Astrocyte of the spinal cord (primary cell): ENCODE measurements at regions not wholly inside any gene's neighbourhood (a gene's known extent, or its start where the extent isn't known, plus 50 kb on each side); places are given as distances from the start of the nearest gene placed in this dataset.
A peak's percentile ranks its signal among the peaks of the same experiment; 100 is the strongest.

Experiments used
- DNase-seq: peaks from one replicate; pipeline ENCODE4 v3.0.0; 2011; ENCODE audit warnings: low read depth, low spot score
- H3K4me3 ChIP-seq: 2 replicates; pipeline ENCODE4 v1.5.1; 2011; ENCODE audit warnings: low read depth, mild to moderate bottlenecking, low read length, moderate library complexity
- CTCF ChIP-seq: IDR thresholded peaks from 2 replicates; pipeline ENCODE4 v1.5.1; 2012; ENCODE audit warnings: low read depth, mild to moderate bottlenecking, low read length, inconsistent platforms
- in situ Hi-C: cut with HindIII; loops from 2 replicates; pipeline ENCODE4 v1.10.0; 2017; ENCODE audit warnings: low sequenced_read_pairs

GRCh38 chr3:154762486-154762885 is 317.6 kb upstream of the MME start:
- DNase-seq = no peak
- no peak overlapping the region for H3K4me3 ChIP-seq
- no peak for TF ChIP-seq CTCF
- in situ Hi-C loops = no loop called here

- TF ChIP-seq CTCF = no peak
- DNase-seq = no peak
- in situ Hi-C loops = no loop called here
- no peak overlapping the region for H3K4me3 ChIP-seq
Measured at GRCh38 chr3:154759966-154760365, 320.2 kb upstream of the MME start.

- peak; percentile 32 for TF ChIP-seq CTCF
- DNase-seq = peak; percentile 65
- in situ Hi-C loops = no loop called here
- no peak overlapping the region for H3K4me3 ChIP-seq
Measured at GRCh38 chr3:154758109-154758868, 321.8 kb upstream of the MME start.

- in situ Hi-C loops = no loop called here
- no peak overlapping the region for H3K4me3 ChIP-seq
- DNase-seq = no peak
- TF ChIP-seq CTCF = no peak
Measured at GRCh38 chr3:154753101-154753500, 323.1 kb upstream of the GPR149 start.

- no peak overlapping the region for H3K4me3 ChIP-seq
- DNase-seq = no peak
- no peak for TF ChIP-seq CTCF
- in situ Hi-C loops = no loop called here
Measured at GRCh38 chr3:154749514-154749913, 319.5 kb upstream of the GPR149 start.

GRCh38 chr3:154745929-154746328 is 315.9 kb upstream of the GPR149 start:
- DNase-seq = no peak
- H3K4me3 ChIP-seq = no peak overlapping the region
- TF ChIP-seq CTCF = no peak
- in situ Hi-C loops = no loop called here

- no peak overlapping the region for H3K4me3 ChIP-seq
- in situ Hi-C loops = no loop called here
- DNase-seq = no peak
- TF ChIP-seq CTCF = no peak
Measured at GRCh38 chr3:154745122-154745521, 315.1 kb upstream of the GPR149 start.
